GM12878 (cell line): ENCODE measurements at regions not wholly inside any gene's neighbourhood (a gene's known extent, or its start where the extent isn't known, plus 50 kb on each side); places are given as distances from the start of the nearest gene placed in this dataset.

Experiments
- ATAC-seq: fragments of 200-7000 bp; cut with Tn5 transposase; 3 replicates; pipeline ENCODE4 v1.9.1; 2020; ENCODE audit warnings: mild to moderate bottlenecking, moderate library complexity
- BruUV-seq: library from RNA; stranded (reverse); fragments of 400-500 nt; replicated peaks from 2 replicates; lab custom pipeline; 2021; lab: Mats Ljungman, UMichigan
- CTCF ChIA-PET: fragments of 300-600 bp; sonication (Branson Sonifier 250); formaldehyde crosslinking; extraction: SDS; loops from one replicate; lab custom pipeline; 2021; ENCODE audit warnings: inconsistent platforms; lab: Yijun Ruan, JAX
- POLR2A ChIA-PET: fragments of 350-600 bp; formaldehyde crosslinking; extraction: SDS; loops from one replicate; lab custom pipeline; 2021; ENCODE audit warnings: inconsistent platforms; lab: Charles Lee
- RAD21 ChIA-PET: fragments of 300-600 bp; sonication (Branson Sonifier 250); formaldehyde crosslinking; loops from one replicate; lab custom pipeline; 2023; ENCODE audit warnings: antibody characterized with exemption; ENCODE audit not compliant: unreplicated experiment; lab: Charles Lee
- SMC1A ChIA-PET: fragments of 300-600 bp; sonication (Branson Sonifier 250); formaldehyde crosslinking; loops from one replicate; lab custom pipeline; 2023; ENCODE audit not compliant: unreplicated experiment, uncharacterized antibody; lab: Charles Lee
- DNase-seq: peaks from one replicate; pipeline ENCODE4 v3.0.0-alpha.2; 2011; ENCODE audit warnings: low read depth, low spot score
- FAIRE-seq: peaks from 3 replicates; lab custom pipeline; 2011; peaks lifted over from hg19 to GRCh38; lab: Jason Lieb, UNC
- H2AFZ ChIP-seq: 2 replicates; pipeline ENCODE4 v1.6.0; 2011; ENCODE audit warnings: low read depth, low read length, control low read depth; ENCODE audit not compliant: control insufficient read depth
- H3K27ac ChIP-seq: 2 replicates; pipeline ENCODE4 v1.5.1; 2011; ENCODE audit warnings: control low read depth; ENCODE audit not compliant: control insufficient read depth, insufficient read depth
- H3K27me3 ChIP-seq, 2 experiments: replicated peaks in 1 of 2; 2 replicates each; pipeline versions ENCODE4 v1.6.0 to v1.6.1; 2011; ENCODE audit warnings: low read length in 1 of 2; ENCODE audit not compliant: control insufficient read depth in 2 of 2, insufficient read depth in 2 of 2
- H3K36me3 ChIP-seq, 2 experiments: 2 replicates each; pipeline ENCODE4 v1.5.1; 2011; ENCODE audit warnings: low read length in 1 of 2; ENCODE audit not compliant: control insufficient read depth in 2 of 2, insufficient read depth in 2 of 2
- H3K4me1 ChIP-seq: 2 replicates; pipeline ENCODE4 v1.6.1; 2011; ENCODE audit warnings: mild to moderate bottlenecking, low read length, moderate library complexity, mixed read lengths; ENCODE audit not compliant: control insufficient read depth, insufficient read depth
- H3K4me2 ChIP-seq: 2 replicates; pipeline ENCODE4 v1.6.0; 2011; ENCODE audit warnings: control low read depth; ENCODE audit not compliant: control insufficient read depth, insufficient read depth
- H3K4me3 ChIP-seq: fragments of 200-600 bp; sonication (generic); 2 replicates; pipeline ENCODE4 v1.5.1; 2016
- H3K79me2 ChIP-seq: 2 replicates; pipeline ENCODE4 v1.6.0; 2011; ENCODE audit warnings: low read length; ENCODE audit not compliant: control insufficient read depth, insufficient read depth
- H3K9ac ChIP-seq: 2 replicates; pipeline ENCODE4 v1.8.0; 2011; ENCODE audit warnings: low read length, control low read depth, mixed read lengths; ENCODE audit not compliant: control insufficient read depth, insufficient read depth
- H3K9me3 ChIP-seq: replicated peaks from 3 replicates; pipeline ENCODE4 v1.5.1; 2011; ENCODE audit warnings: mild to moderate bottlenecking, low read length; ENCODE audit not compliant: control insufficient read depth, insufficient read depth
- H4K20me1 ChIP-seq: 2 replicates; pipeline ENCODE4 v1.6.0; 2011; ENCODE audit not compliant: control insufficient read depth, insufficient read depth
- CHD4 ChIP-seq: fragments of 200-600 bp; sonication (generic); IDR thresholded peaks from 2 replicates; pipeline ENCODE4 v1.6.1; 2016; ENCODE audit warnings: mild to moderate bottlenecking
- IKZF1 ChIP-seq: fragments of 450-650 bp; conservative IDR thresholded peaks from 2 replicates; pipeline ENCODE4 v1.6.1; 2017; ENCODE audit warnings: antibody characterized with exemption, mild to moderate bottlenecking
- MAX ChIP-seq: IDR thresholded peaks from 2 replicates; pipeline ENCODE4 v1.6.1; 2012; ENCODE audit warnings: low read depth, low read length, improper control_type of control experiment
- MLLT1 ChIP-seq: fragments of 450-650 bp; IDR thresholded peaks from 2 replicates; pipeline ENCODE4 v1.6.1; 2016; ENCODE audit warnings: mild to moderate bottlenecking
- POLR2A ChIP-seq: IDR thresholded peaks from 2 replicates; pipeline ENCODE4 v1.6.1; 2011; ENCODE audit warnings: low read depth, mild to moderate bottlenecking, low read length
- SMARCA5 ChIP-seq: fragments of 450-650 bp; IDR thresholded peaks from 2 replicates; pipeline ENCODE4 v1.6.1; 2017; ENCODE audit warnings: mild to moderate bottlenecking
- ZBED1 ChIP-seq: IDR thresholded peaks from 2 replicates; pipeline ENCODE4 v1.6.1; 2016; ENCODE audit warnings: borderline replicate concordance
- WGBS: methylation state at CpG from one replicate; pipeline ENCODE4 v1.1.6; 2016; ENCODE audit warnings: low lambda C conversion rate; ENCODE audit not compliant: insufficient replicate concordance, insufficient coverage; ENCODE audit errors: missing lambda C conversion rate; 5-methylcytosine and 5-hydroxymethylcytosine counted together
- in situ Hi-C: fragments of 300-500 bp; cut with MboI; formaldehyde crosslinking; loops from 9 replicates; pipeline ENCODE4 v1.14.3; 2018; ENCODE audit warnings: mixed read lengths
- intact Hi-C: fragments of 100-400 bp; cut with micrococcal nuclease; formaldehyde crosslinking; loops from one replicate; pipeline ENCODE4 v1.14.2; 2022; ENCODE audit not compliant: unreplicated experiment
- TF ChIP-seq, protein P1 (sequence below): IDR thresholded peaks from 2 replicates; pipeline ENCODE4 v1.6.1; 2012; ENCODE audit warnings: low read length, inconsistent platforms
- TF ChIP-seq, protein P2 (sequence below): fragments of 450-650 bp; IDR thresholded peaks from 2 replicates; pipeline ENCODE4 v1.6.1; 2017; ENCODE audit warnings: borderline replicate concordance
- TF ChIP-seq, protein P3 (sequence below): fragments of 450-650 bp; formaldehyde crosslinking; IDR thresholded peaks from 2 replicates; pipeline ENCODE4 v1.4.0; 2022; ENCODE audit warnings: mild to moderate bottlenecking, moderate library complexity

DNA sequence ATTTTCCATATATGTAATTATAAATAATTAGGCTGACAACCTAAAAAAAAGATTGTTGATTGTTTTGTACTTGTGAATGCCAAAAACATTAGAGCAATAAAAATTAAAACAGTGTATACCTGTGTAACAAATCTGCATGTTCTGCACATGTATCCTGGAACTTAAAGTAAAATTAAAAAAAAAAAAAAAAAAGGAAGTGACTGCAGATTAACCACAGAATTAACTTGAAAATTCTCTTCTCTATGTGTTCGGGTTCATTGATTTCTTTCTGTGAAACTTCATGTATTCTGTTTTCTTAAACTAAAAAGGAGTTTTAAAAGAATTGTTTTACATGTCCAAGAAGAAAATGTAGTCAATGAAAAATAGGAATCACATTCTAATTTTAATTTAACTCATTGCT, 95.7 kb downstream of the FASLG start:
- no peaks in the 10 kb centered on the region for H3K36me3 ChIP-seq
- intact Hi-C loops (no loop called here), in situ Hi-C loops (no loop called here)
- ChIA-PET CTCF (interaction anchor here (0.7 to 2.2 kb wide), 4 partner anchors 10 to 458 kb away, joined by 6 to 9 read pairs (median 8); no protein-coding TSS in a partner anchor), SMC1A (interaction anchor here (0.8 to 2.1 kb wide), 4 partner anchors 9 to 448 kb away, joined by 3 to 8 read pairs (median 6); no protein-coding TSS in a partner anchor), RAD21 (no interaction called here), POLR2A (no interaction called here)
- no TSS peak for BruUV-seq
- H3K9me3 ChIP-seq, result no peaks in the 10 kb centered on the region
- no peak overlapping the region for H2AFZ ChIP-seq
- H3K9ac ChIP-seq, result no peak overlapping the region
- FAIRE-seq (no peak), ATAC-seq (no peak), DNase-seq (no peak)
- H3K4me1 ChIP-seq, result no peaks in the 10 kb centered on the region
- no peaks in the 10 kb centered on the region for H3K79me2 ChIP-seq
- TF ChIP-seq SMARCA5, result no peak
- TF ChIP-seq IKZF1, result no peak
- TF ChIP-seq, protein P1, sequence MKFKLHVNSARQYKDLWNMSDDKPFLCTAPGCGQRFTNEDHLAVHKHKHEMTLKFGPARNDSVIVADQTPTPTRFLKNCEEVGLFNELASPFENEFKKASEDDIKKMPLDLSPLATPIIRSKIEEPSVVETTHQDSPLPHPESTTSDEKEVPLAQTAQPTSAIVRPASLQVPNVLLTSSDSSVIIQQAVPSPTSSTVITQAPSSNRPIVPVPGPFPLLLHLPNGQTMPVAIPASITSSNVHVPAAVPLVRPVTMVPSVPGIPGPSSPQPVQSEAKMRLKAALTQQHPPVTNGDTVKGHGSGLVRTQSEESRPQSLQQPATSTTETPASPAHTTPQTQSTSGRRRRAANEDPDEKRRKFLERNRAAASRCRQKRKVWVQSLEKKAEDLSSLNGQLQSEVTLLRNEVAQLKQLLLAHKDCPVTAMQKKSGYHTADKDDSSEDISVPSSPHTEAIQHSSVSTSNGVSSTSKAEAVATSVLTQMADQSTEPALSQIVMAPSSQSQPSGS, result no peak
- no peak for TF ChIP-seq MLLT1
- TF ChIP-seq ZBED1, result no peak
- no peak for TF ChIP-seq MAX
- TF ChIP-seq, protein P2, sequence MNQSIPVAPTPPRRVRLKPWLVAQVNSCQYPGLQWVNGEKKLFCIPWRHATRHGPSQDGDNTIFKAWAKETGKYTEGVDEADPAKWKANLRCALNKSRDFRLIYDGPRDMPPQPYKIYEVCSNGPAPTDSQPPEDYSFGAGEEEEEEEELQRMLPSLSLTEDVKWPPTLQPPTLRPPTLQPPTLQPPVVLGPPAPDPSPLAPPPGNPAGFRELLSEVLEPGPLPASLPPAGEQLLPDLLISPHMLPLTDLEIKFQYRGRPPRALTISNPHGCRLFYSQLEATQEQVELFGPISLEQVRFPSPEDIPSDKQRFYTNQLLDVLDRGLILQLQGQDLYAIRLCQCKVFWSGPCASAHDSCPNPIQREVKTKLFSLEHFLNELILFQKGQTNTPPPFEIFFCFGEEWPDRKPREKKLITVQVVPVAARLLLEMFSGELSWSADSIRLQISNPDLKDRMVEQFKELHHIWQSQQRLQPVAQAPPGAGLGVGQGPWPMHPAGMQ, result no peak
- TF ChIP-seq, protein P3, sequence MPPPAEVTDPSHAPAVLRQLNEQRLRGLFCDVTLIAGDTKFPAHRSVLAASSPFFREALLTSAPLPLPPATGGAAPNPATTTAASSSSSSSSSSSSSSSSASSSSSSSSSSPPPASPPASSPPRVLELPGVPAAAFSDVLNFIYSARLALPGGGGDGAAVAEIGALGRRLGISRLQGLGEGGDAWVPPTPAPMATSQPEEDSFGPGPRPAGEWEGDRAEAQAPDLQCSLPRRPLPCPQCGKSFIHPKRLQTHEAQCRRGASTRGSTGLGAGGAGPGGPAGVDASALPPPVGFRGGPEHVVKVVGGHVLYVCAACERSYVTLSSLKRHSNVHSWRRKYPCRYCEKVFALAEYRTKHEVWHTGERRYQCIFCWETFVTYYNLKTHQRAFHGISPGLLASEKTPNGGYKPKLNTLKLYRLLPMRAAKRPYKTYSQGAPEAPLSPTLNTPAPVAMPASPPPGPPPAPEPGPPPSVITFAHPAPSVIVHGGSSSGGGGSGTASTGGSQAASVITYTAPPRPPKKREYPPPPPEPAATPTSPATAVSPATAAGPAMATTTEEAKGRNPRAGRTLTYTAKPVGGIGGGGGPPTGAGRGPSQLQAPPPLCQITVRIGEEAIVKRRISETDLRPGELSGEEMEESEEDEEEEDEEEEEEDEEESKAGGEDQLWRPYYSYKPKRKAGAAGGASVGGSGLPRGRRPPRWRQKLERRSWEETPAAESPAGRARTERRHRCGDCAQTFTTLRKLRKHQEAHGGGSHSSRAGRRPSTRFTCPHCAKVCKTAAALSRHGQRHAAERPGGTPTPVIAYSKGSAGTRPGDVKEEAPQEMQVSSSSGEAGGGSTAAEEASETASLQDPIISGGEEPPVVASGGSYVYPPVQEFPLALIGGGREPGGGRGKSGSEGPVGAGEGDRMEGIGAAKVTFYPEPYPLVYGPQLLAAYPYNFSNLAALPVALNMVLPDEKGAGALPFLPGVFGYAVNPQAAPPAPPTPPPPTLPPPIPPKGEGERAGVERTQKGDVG (CRISPR knock-in tag), result no peak
- TF ChIP-seq POLR2A, result no peak
- TF ChIP-seq CHD4, result no peak
- H3K27ac ChIP-seq, result no peak overlapping the region
- H3K4me3 ChIP-seq, result no peak overlapping the region
- no peaks in the 10 kb centered on the region for H4K20me1 ChIP-seq
- 0% methylated on average over 1 of the region's 1 CpG for WGBS
- peaks cover 3 to 18% of the 10 kb centered on the region in 2 experiments; a peak in 3 of 4 replicates for H3K27me3 ChIP-seq
- H3K4me2 ChIP-seq, result no peak overlapping the region
